HG02840 (cell line): ENCODE measurements at regions not wholly inside any gene's neighbourhood (a gene's known extent, or its start where the extent isn't known, plus 50 kb on each side); places are given as distances from the start of the nearest gene placed in this dataset.

Experiments
- ATAC-seq: cut with Tn5 transposase; IDR thresholded peaks from one replicate; pipeline ENCODE4 v1.9.1; 2021; ENCODE audit warnings: mild to moderate bottlenecking, moderate library complexity, moderate number of reproducible peaks; ENCODE audit not compliant: unreplicated experiment, low FRiP score

DNA sequence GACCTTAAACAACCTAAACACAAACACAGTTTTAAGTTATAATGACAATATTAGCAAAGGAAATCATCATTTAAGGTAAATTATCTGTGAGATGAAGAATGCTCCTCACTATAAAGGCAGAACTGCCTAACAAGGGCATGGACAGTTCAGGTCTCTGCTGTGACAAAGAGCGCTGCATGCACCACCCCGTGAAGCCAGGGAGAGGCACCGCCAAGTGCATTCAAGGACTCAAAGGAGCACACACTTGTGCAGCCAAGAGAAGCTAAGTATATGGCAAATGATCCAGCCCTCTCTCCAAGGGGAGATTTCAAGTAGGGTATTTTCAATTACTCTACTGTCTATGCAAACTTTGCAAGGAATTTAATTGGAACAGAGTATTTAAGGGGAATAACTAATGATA, 126.0 kb downstream of the RAP2A start:
- ATAC-seq, result no peak

DNA sequence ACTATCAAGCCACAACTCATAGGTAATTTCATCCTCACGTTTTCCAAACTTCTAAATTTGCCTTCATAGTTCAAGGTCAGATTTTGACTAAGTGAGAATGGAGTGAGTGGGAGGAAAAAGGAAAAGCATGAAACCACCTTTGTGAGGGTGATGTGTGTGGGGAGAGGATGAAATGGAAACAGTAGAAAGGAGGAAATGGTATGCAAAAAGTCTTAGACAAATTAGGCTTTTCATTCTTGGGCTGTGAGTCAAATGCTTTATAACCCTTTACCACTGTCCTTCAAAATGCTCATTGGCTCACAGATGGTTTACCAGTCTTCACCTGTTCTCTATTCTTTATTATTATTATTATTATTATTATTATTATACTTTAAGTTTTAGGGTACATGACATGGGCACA, 127.2 kb downstream of the RAP2A start:
- ATAC-seq, result peak; percentile 54

DNA sequence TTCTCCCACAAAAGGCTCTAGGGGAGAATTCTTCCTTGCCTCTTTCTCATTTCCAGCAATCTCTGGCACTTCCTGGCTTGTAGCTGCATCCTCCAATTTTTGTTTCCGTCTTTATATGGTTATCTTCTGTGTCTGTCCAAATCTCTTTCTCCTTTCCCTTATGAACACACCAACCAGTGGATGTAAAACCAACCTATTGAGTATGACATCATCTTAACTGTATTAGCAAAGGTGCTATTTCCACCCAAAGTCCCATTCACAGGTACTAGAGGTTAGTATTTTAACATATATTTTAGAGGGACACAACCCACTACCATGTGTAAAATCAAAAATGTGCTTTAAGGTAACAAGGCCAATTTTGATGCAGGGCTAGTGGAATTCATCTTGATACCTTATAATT, 129.0 kb downstream of the RAP2A start:
- ATAC-seq, result no peak

DNA sequence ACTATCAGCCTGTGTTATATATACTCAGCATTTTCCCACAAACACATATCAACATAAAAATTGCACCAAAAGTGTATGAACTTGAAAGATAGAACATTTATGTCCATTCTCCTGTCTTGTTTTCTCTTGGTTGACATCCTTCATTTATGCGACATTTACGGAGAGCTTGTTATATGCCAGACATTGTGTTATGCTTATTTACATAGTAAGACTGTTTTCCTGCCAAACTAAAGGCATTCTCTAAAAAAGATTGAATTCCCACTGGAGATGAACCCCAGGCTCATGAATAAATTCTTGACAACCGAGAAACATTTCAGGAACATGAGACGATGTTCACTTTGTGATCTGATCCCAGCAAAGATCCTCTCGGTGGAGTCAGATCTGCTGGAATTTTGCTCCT, 131.0 kb downstream of the RAP2A start:
- ATAC-seq, result no peak

DNA sequence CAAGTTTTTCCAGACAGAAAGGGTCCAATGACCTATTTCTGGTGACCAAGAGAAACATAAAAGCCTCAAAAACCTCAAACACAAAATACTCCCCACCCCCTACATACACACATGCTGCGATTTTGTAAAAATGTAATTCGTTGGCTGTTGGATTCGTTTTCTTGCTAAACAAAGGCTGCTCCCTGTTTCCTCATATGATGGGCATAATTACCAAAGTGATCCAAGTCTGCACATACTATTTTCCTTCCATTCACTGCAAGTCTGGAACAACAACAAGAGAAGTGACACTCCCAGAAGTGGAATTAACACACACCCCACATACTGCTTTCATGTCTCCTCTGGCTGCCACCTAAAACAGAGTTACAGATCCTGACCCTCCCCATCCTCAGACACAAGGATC, 131.9 kb downstream of the RAP2A start:
- ATAC-seq, result no peak

DNA sequence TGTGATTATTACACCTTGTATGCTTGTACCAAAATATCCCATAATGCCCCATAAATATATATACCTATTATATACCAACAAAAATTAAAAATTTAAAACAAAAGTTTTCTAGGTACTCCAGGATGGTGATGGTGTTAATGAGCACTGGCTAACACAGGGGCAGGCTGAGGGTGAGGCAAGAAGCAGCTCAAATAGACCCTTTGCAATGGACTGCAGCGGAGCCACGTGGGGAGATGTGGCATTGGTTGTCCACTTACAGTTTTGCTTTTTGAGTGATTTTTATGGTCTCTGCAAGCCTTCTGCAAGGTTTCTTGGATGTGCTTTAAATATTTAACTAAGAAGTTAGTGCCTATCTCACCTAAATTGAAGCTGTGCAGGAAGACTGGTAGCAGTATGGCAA, 132.9 kb downstream of the RAP2A start:
- ATAC-seq, result no peak

DNA sequence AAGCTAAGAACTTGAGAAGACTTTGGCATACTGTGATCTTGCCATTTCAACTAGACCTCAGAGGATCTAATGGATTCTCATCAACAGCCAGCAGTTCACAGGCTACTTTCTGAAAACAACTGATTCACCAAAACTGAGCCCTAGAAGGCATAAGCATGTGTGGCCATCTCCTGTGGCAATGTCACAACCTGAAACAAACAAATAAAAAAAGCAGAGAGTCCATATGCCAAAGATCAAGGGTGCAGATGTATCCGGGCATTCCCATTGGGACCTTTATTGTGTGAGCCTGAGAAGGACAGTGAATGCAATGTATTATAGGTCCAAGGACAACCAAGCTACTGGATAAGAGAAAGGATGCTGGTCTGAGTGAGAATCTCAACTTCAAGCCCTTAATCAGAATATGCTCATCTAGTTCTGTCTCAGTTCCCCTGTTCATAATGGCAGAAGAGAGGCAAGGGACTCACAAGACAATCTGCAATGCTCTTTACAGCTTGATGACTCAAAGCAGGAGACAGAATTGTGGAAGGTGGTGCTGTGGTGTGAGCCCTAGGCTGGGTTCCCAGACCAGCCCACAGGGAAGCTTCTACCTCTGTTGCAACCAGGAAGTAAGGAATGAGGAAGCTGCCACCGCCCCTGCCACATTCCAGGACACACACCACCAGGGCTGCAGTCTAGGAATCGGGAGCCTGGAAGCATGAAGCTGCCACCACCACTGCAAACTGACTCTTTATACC, 133.7 kb downstream of the RAP2A start:
- peak; percentile 86 for ATAC-seq

DNA sequence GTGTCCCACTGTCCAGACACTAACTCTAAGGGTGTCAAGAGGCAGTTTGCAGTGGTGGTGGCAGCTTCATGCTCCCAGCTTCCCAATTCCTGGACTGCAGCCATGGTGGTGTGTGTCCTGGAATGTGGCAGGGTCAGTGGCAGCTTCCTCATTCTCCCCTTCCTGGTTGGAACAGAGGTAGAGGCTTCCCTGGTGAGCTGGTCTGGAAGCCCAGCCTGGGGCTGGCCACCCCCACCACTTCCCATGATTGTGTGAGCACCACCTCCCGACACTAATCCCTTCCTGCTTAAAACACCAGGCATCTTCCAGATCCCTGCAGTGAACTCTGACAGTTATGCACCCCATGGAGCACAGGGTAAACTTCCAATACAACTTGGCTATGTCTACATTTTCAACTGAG, 134.9 kb downstream of the RAP2A start:
- no peak for ATAC-seq

DNA sequence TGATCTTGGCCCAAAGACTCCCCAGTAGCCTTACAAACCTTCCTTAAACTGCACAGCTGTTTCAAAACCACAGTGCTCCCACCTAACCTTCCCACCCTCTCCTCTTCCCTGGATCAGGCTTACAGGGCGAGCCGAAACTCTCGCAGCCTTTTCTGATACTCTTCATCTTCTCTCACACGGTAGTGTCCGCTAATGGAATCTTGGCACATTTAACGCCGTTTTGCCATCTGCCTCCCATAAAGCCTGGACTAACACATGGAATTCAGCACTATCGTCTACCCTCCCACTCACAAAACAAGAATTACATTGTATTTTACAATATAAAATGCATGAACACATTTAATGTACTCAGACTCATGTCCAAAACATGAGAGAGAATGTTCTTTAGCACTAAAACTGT, 135.9 kb downstream of the RAP2A start:
- ATAC-seq, result no peak

DNA sequence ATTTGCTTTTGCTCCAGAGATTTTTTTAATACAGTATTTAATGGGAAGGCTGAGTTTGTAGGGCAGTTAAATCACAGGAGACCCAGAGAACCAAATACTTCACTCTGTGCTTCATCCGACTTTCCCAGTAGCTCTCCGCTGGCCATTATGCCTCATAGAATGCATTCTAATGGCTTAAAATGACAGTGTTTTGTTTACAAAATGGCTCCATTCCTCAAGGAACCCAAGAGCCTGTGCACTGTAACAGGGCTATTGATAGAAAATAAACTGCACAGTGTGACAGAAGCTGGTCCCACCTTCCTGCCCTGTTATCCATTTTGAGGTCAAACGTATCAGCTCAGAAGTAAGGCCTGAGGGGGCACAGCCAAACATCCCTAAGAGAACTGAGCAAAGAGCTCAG, 136.5 kb downstream of the RAP2A start:
- no peak for ATAC-seq

DNA sequence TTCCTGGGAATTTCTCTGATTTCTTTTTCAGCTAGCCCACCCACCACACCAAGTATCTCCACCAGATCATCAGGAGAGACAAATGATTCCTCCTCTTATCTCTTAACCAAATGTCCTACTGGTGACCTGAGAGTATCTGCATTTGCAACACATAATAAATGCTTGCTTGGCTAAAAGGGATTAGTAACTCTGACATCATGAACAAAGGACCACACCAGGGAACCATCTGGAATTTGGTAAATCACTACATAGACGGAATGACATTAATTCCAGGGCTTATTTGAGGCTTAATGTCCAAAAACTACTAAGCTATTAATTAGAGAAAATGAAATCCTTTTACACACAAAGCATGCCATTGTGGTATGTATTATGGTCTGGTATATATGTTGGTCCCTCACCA, 139.0 kb downstream of the RAP2A start:
- ATAC-seq, result no peak

DNA sequence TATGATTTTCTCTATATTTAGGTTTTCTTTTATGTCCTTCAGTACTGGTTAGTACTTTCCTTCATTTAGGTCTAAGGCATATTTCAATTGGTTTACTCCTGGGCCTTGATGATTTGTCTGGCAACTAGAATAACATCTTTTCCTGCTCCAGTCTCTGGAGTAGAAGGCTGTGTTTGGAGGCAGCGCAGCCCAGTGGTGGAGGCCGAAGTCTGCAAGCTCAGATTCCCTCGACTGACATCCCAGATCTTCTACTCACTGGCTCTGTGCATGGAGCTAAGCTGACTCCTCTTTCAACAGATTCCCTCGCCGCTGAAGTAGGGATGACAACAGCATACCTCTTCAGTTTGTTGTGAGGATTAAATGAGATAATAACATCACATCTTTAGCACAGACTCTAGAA, 141.0 kb downstream of the RAP2A start:
- no peak for ATAC-seq

DNA sequence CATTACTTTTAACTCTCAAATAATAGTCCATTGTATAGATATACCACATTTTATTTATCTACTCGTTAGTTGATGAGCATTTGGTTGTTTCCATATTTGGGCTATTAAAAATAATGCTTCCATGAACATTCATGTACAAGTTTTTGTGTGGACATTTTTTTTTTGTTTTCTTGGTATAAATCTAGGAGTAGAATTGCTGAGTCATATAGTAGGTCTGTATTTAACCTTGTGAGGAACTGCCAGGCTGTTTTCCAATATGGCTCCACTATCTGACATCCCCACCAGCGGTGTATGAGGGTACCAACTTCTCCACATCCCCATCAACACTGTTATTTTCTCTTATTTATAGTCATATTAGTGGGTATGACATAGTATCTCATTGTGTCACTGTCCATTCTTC, 143.1 kb downstream of the RAP2A start:
- ATAC-seq, result no peak

DNA sequence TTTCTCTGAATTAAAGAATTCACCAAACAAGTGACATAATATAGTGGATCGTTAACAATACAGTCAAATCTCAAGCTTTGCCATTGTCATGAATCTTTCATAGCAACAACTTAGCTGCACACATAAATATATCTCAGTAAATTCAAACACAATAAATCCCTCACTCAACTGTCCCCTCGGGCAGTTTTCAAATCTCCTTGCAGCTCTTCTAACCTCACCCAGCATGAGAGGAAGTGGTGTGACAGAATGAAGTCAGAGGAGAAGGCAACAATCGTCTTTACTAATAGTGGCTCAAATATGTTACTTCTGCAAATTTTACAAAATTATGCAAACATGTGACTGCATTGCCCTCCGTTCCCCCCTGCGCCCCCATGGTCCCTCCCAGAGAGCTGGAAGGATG, 148.2 kb downstream of the RAP2A start:
- ATAC-seq, result no peak

DNA sequence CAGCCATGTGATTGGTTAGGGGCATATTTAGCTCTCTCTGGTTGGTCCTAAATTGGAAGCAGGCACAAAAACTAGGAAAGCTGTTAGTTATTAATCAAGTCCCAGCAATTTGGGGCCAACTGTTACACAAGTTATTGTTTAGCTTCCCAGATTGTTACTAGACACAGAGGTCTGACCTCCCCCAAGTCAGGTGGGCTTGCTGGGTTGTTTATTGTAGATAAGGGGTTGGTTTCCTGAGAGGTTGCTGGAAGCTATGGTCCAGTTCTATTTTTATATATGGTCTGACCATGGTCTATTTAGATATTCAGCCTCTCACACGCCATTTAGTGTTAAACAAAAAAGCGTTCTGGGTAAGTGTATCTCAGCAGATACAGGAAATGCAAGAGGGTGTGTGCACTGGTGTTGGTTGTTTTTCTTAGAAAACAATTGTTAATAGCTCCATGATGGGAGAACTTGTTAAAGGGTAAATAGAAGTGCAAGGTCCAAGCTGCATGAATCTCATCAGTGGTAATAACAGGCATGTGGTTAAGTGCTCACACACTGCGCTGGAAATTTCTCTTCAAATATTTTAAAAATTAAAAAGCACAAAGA, 150.0 kb downstream of the RAP2A start:
- no peak for ATAC-seq

DNA sequence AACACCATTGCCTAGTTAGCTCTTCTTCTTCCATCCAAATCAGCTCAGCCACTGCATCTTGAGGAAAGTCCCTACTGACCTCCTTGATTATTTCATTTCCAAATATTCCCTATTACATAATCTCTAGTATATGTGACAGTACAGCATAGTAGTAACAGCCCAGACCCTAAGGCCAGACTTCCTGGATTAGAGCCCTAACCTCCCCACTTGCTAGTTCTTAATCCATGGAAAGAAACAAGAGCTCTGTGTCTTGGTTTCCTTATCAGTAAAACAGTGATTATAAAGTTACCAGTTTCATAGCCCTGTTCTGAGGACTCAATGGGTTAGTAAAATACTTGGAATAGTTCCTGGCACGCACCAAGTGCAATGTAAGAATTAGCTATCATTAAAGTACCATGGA, 153.0 kb downstream of the RAP2A start:
- ATAC-seq, result no peak

DNA sequence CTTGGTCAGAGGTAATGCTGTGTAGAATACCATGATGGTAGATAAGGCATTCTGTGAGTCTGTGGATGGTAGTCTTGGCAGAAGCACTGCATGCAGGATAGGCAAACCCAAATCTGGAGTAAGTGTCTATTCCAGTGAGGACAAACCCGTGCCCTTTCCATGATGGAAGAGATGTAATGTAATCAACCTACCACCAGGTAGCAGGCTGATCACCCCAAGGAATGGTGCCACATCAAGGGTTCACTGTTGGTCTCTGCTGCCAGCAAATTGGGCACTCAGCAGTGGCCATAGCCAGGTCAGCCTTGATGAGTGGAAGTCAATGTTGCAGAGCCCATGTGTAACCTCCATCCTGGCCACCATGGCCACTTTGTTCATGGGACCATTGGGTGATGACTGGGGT, 155.0 kb downstream of the RAP2A start:
- ATAC-seq, result no peak

DNA sequence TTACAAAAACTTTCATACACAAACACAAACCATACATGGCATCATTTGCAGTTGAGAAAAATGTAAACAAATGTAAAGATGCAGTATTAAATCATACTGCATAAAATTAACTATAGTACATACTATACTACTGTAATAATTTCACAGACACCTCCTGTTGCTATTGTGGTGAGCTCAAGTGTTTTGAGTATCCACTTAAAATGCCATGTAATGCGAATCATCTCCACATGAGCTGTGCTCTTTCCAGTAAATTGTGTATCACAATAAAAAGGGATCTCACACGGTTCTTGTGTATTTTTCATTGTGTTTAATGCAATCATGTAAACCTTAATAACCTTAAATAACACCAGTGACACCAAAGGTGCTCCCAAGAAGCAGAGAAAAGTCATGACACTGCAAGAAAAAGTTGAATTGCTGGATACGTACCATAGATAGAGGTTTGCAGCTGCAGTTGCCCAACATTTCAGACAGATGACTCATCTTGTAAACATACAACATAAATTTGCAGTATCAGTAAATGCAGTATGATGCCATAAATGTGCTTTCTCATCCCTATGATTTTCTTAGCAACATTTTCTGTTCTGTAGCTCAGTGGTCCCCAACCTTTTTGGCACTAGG, 166.6 kb downstream of the RAP2A start:
- ATAC-seq, result no peak

DNA sequence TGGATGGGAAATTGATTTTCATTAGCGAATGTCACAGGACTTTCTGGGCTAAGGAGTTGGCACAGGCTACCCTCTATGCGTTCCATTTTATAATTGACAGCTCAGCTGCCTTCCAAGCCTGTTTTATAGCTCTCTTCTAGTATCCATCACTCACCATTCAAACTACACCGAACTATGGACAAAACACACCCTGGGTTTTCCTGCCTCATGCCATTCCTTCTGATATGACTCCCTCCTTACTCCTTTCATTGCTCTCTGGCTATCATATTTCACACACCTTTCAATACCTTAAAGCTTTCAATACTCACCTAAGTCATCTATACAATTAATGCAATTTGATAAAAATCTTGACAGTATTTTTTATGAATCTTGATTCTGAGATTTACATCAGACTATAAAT, 181.3 kb downstream of the RAP2A start:
- ATAC-seq, result no peak

DNA sequence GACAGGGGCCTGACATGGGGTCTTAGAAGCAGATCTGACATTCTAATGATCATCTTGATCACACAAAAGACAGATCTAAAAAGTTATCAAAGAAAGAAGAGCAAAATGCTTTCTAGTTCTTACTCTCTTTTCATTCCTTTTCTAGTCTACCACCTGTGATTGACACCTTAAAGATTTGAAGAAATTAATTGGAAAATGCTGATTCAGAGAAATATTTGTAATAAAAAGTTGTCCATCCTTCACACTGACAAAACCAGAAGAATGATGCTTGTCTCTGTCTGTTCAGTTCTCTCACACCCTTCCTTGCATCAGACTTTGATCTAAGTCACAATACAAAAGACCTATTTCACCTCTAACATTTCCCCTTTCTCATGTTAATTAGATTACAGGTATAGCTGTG, 182.4 kb downstream of the RAP2A start:
- ATAC-seq, result no peak

DNA sequence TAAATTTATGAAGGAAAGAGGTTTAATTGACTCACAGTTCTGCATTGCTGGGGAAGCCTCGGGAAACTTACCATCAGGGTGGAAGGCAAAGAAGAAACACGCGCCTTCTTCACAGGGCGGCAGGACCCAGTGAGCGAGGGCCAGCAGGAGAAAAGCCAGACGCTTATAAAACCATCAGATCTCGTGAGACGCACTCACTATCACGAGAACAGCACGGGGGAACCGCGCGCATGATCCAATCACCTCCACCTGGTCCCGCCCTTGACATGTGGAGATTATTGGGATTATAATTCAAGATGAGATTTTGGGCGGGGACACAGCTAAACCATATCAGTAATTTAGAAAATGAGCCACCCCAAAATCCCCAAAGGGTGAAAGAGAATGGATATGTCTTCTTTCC, 187.1 kb downstream of the RAP2A start:
- ATAC-seq, result no peak

DNA sequence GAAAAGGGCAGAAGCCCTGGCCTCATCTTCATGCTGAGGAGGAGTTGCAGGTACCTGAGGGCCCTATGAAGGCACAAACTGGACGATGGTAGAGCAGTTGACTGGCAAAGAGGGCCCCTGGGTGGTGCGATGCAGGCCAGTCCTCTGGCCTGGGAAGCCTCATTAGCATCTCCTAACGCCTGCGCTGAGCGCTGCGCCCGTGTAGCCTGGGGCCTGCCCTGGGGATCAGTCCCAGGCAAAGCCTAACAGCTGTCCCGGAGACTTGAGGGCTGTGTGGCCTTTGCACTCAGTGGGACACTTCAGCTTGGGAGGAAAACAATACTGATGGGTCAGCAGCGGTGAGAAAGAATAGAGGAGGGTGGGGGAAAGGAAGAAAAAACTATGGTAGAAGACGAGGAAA, 187.7 kb downstream of the RAP2A start:
- no peak for ATAC-seq
